Mucosa of rectum (tissue), 2 donors: ENCODE measurements at regions not wholly inside any gene's neighbourhood (a gene's known extent, or its start where the extent isn't known, plus 50 kb on each side); places are given as distances from the start of the nearest gene placed in this dataset.
"Not testable (repeated sequence)": the region's sequence is repeated elsewhere in the genome, so short reads cannot be mapped to it uniquely, and the experiment has no call there.

ENCODE experiments used
- H3K27ac ChIP-seq, 2 donors: one replicate each; pipeline ENCODE4 v1.7.0; 2013; ENCODE audit warnings: inconsistent platforms in 2 of 2, low read depth in 2 of 2, low read length in 2 of 2
- H3K27me3 ChIP-seq, 2 donors: one replicate each; pipeline ENCODE4 v1.7.0; 2013; ENCODE audit warnings: low read length in 2 of 2; ENCODE audit not compliant: control insufficient read depth in 2 of 2, insufficient read depth in 2 of 2
- H3K36me3 ChIP-seq, 2 donors: one replicate each; pipeline ENCODE4 v1.7.0; 2013; ENCODE audit warnings: low read length in 2 of 2; ENCODE audit not compliant: control insufficient read depth in 2 of 2, insufficient read depth in 2 of 2
- H3K4me1 ChIP-seq, 2 donors: one replicate each; pipeline ENCODE4 v1.7.0; 2013; ENCODE audit warnings: low read length in 2 of 2, mild to moderate bottlenecking in 1 of 2; ENCODE audit not compliant: control insufficient read depth in 2 of 2, insufficient read depth in 2 of 2
- H3K4me3 ChIP-seq, 2 donors: one replicate each; pipeline ENCODE4 v1.7.0; 2013; ENCODE audit warnings: low read length in 2 of 2
- H3K9ac ChIP-seq, 2 donors: one replicate each; pipeline ENCODE4 v1.7.0; 2013; ENCODE audit warnings: low read length in 2 of 2, low read depth in 1 of 2, mild to moderate bottlenecking in 1 of 2
- H3K9me3 ChIP-seq, 2 donors: one replicate each; pipeline ENCODE4 v1.7.0; 2013; ENCODE audit warnings: low read length in 2 of 2; ENCODE audit not compliant: control insufficient read depth in 2 of 2
- donor health status: healthy.
- donor health status: Normal muscosa, but diverticular disease.

DNA sequence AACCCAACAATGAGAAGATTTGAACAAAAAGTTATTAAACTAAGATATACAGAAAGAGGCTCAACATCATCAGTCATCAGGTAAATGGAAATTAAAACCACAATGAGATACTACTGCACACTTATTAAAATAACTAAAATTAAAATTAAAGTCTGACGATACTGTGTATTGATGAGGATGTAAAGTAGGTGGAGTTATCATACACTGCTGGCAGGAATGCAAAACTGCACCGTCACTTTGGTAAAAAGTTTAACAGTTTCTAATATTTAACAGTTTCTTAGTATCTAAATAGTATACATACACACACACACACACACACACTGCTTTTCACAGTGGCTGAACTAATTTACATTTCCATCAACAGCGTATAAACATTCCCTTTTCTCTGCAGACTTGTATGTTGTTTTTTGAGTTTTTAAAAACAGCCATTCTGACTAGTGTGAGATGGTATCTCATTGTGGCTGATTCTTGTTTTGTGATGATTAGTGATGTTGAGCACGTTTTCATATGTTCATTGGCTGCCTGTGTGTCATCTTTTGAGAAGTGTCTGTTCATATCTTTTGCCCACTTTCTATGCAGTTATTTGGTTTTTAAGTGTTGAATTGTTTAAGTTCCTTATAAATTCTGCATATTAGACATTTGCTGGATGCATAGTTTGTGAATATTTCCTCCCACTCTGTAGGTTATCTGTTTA, 726.9 kb upstream of the CHAC2 start:
- Histone ChIP-seq H3K4me3 (no peak overlapping the region), H3K4me1 (no peaks in the 10 kb centered on the region), H3K27me3 (no peaks in the 10 kb centered on the region), H3K36me3 (no peaks in the 10 kb centered on the region), H3K9me3 (no peaks in the 10 kb centered on the region), H3K9ac (no peak overlapping the region), H3K27ac (no peak overlapping the region)

DNA sequence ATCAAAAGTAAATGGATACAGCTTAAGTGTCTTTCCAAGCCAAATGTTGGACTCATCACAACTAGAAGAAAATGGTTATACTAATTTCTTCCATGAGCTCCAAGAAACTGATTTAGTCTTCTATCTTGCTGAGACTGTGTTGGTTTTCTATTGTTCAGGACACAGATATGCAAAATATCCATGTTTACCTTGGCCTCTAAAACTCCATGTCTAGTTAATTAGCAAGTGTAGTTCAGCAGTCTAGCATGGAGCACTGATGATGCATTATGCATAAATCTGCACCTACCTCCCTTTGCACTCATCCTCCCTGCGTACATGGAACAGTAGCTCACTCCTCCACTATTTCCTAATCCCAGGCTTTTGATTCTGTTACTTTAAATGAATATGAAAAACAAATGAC, 731.4 kb upstream of the CHAC2 start:
- Histone ChIP-seq H3K9me3 (no peaks in the 10 kb centered on the region), H3K27ac (no peak overlapping the region), H3K4me1 (no peaks in the 10 kb centered on the region)

DNA sequence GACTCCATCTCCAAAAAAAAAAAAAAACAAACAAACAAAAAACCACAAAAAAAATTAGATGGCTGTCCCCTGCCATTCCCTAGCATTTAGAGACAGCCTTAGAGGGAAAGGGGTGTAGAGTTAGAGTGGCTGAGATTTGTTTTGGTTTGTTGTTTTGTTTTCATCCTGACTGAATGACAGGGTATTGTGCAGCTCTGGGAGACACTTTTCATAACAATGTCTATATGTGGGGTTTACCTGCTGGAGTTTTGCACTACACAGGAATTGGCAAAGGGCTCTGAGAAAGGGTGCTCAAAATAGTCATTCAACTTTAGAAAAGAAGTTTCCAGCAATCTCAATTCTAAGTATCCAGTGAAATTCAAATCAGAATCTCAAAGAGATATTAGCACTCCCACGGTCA, 732.5 kb upstream of the CHAC2 start:
- no peaks in the 10 kb centered on the region for H3K27me3 ChIP-seq
- H3K4me3 ChIP-seq, result no peak overlapping the region
- no peaks in the 10 kb centered on the region for H3K9me3 ChIP-seq
- no peaks in the 10 kb centered on the region for H3K4me1 ChIP-seq
- no peaks in the 10 kb centered on the region for H3K36me3 ChIP-seq
- no peak overlapping the region for H3K27ac ChIP-seq
- H3K9ac ChIP-seq, result no peak overlapping the region

More for the DNA sequence above, 731.4 kb upstream of the CHAC2 start:
- Histone ChIP-seq H3K4me3 (no peak overlapping the region), H3K9ac (no peak overlapping the region), H3K36me3 (no peaks in the 10 kb centered on the region), H3K27me3 (no peaks in the 10 kb centered on the region)

DNA sequence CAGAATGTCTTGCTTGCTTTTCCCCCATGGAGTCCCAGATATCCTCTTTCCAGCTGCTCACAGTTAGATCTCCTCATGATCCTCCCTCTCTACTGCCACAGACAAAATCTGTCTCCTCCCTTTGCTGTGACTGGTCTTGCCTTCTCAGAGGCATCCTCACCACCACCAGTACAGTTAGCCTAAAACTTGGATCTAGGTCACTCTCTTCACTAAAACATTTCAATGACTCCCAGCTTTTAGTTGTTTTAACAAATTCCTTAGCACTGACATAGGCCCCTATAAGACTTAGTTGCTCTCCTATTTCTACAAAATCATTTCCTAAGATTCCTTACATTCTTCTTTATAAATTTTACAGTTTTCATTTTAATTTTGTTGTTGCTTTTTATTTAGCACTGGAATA, 734.2 kb upstream of the CHAC2 start:
- Histone ChIP-seq H3K27me3 (no peaks in the 10 kb centered on the region), H3K27ac (no peak overlapping the region), H3K4me1 (no peaks in the 10 kb centered on the region), H3K9me3 (no peaks in the 10 kb centered on the region), H3K36me3 (no peaks in the 10 kb centered on the region), H3K9ac (no peak overlapping the region), H3K4me3 (no peak overlapping the region)

DNA sequence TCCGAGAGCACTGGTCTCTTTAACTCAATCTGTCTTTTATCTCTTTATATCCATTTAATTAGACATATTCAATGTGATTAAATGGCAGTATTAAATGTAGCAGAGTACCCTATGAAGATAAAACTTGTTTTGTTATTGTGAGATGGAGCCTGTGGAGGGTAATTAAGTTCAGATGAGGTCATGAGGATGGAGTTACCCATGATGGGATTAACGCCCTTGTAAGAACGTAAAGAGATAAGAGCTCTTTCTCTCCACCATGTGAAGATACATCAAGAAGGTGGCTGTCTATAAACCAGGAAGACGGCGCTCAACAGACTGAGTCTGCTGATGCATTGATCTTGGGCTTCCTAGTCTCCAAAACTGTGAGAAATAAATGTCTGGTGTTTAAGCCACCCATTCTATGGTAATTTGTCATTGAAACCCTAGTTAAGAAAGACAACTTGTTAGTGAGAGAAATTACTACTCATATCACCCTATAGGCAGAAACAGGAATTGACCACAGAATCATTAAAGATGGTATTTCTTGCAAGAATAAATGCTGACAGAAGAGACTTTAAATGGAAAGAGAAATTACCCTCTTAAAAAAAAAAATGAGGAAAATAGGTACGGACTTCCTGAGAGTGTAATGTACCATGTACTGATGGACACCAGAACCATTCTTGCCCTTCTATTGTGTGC, 738.7 kb upstream of the CHAC2 start:
- Histone ChIP-seq H3K9ac (no peak overlapping the region), H3K9me3 (no peaks in the 10 kb centered on the region), H3K4me1 (no peaks in the 10 kb centered on the region), H3K27me3 (no peaks in the 10 kb centered on the region), H3K36me3 (no peaks in the 10 kb centered on the region), H3K27ac (no peak overlapping the region), H3K4me3 (no peak overlapping the region)

DNA sequence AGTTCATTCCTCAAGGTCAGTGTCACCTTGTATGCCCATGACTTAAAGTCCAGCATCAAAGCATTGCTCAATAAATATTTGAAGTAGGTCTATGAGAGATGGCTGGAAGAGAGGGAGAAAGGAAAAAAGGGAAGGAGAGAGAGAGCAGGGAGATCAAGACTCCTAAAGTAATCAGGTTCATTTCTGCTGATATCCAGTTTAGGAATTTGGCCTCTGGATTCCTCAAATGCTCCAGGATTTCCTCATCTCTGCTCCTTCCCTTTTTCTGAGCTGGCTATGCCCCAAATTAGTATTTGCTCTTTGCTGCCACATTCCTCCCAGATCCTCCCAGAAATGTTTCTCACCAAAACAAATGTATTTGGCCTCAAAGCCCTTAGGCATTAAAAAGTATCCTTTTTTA, 739.4 kb upstream of the CHAC2 start:
- no peaks in the 10 kb centered on the region for H3K9me3 ChIP-seq
- H3K36me3 ChIP-seq, result no peaks in the 10 kb centered on the region
- no peak overlapping the region for H3K4me3 ChIP-seq
- no peak overlapping the region for H3K27ac ChIP-seq
- no peaks in the 10 kb centered on the region for H3K4me1 ChIP-seq
- H3K9ac ChIP-seq, result no peak overlapping the region
- no peaks in the 10 kb centered on the region for H3K27me3 ChIP-seq

DNA sequence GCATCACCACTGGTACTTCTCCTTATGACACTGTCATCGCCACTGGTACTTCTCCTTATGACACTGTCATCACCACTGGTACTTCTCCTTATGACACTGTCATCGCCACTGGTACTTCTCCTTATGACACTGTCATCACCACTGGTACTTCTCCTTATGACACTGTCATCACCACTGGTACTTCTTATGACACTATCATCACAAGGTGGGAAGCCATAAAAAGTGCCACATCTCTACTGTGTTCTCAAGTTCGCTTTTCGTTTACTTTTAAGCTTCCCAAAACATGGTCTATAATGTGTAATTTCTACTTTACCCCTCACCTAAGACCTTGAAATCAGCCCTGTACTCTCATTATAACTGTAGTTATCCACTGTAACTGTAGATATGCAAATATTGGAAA, 745.4 kb upstream of the CHAC2 start:
- not testable (repeated sequence) for H3K4me1 ChIP-seq, H3K9ac ChIP-seq, H3K27ac ChIP-seq, H3K4me3 ChIP-seq, H3K27me3 ChIP-seq, H3K36me3 ChIP-seq, H3K9me3 ChIP-seq

DNA sequence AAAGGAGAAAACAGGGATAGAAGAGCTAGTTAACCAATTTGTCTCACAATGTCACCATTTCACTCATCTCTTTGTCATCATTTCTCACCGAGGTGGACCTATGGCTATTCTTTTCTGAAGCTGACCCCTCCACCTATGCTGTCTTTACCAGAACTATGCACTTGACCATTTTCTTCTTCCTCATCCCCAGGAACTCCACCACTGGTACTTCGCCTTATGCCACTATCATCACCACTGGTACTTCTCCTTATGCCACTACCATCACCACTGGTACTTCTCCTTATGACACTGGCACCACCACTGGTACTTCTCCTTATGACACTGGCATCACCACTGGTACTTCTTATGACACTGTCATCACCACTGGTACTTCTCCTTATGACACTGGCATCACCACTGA, 745.8 kb upstream of the CHAC2 start:
- H3K9ac ChIP-seq, result no peak overlapping the region
- H3K4me1 ChIP-seq, result no peaks in the 10 kb centered on the region
- no peaks in the 10 kb centered on the region for H3K27me3 ChIP-seq
- no peak overlapping the region for H3K4me3 ChIP-seq
- no peaks in the 10 kb centered on the region for H3K36me3 ChIP-seq
- H3K9me3 ChIP-seq, result no peaks in the 10 kb centered on the region
- no peak overlapping the region for H3K27ac ChIP-seq

DNA sequence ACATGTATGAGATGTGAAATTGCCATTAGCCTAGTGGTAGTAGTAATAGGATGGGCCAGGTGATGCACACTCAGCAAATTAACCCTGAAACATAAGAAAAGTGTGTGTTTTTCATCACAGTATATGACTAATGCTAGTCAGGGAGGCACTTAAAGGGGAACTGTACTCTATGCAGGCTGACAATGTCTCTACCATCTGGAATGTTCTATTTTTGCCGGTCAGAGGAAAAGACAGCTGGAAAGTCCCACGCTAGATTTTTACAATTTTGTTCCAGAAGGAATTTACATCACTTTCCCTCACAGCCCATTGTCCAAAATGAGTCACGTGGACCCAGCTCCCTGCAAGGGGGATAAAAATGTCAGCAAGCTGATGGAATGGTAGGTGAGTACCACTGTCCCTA, 746.3 kb upstream of the CHAC2 start:
- H3K27ac ChIP-seq, result no peak overlapping the region
- H3K9me3 ChIP-seq, result no peaks in the 10 kb centered on the region
- H3K9ac ChIP-seq, result no peak overlapping the region
- H3K27me3 ChIP-seq, result no peaks in the 10 kb centered on the region
- H3K4me3 ChIP-seq, result no peak overlapping the region
- no peaks in the 10 kb centered on the region for H3K4me1 ChIP-seq
- H3K36me3 ChIP-seq, result no peaks in the 10 kb centered on the region

DNA sequence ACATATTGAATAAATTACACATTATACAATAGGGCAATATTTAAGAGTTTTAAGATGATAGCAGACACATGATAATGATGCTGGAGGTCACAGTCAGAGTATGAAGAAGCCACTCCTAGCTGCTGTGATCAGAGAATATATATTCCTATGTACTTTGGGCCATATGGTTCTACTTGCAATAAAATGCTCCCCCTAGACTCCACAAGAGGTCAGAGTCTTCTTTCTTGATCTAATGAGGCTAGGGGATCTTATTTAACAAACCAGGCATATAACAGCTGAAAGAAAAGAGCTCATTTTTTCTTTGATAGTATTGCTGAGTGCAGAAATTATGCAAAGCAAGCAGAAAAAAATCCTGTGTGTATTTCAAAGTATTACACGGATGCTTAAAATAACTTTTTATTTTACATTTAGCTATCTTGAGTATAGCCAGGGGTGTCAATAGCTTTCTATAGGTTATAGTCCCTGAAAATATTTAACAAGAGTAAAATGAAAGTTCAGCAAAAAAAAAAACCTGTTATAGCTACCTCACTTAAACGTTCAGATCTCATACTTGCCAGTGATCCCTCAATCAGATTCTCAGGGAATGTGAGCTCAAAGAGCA, 748.7 kb upstream of the CHAC2 start:
- Histone ChIP-seq H3K36me3 (no peaks in the 10 kb centered on the region), H3K27ac (no peak overlapping the region), H3K4me3 (no peak overlapping the region), H3K9ac (no peak overlapping the region), H3K4me1 (no peaks in the 10 kb centered on the region), H3K27me3 (no peaks in the 10 kb centered on the region), H3K9me3 (no peaks in the 10 kb centered on the region)
